B cell (primary cell): ENCODE measurements at regions not wholly inside any gene's neighbourhood (a gene's known extent, or its start where the extent isn't known, plus 50 kb on each side); places are given as distances from the start of the nearest gene placed in this dataset.

Source experiments
- ATAC-seq: fragments of 200-7000 bp; cut with Tn5 transposase; one replicate; pipeline ENCODE4 v1.10.0; 2021; ENCODE audit warnings: low read depth, mild to moderate bottlenecking, moderate number of reproducible peaks, moderate library complexity
- CTCF ChIA-PET: fragments of 350-600 bp; sonication (Branson Sonifier 250); formaldehyde crosslinking; loops from one replicate; lab custom pipeline; 2021; ENCODE audit warnings: antibody characterized with exemption, inconsistent platforms; lab: Charles Lee
- POLR2A ChIA-PET: fragments of 350-600 bp; sonication (Branson Sonifier 250); formaldehyde crosslinking; loops from one replicate; lab custom pipeline; 2021; ENCODE audit warnings: antibody characterized with exemption; lab: Charles Lee
- DNase-seq: peaks from one replicate; pipeline ENCODE4 v3.0.0; 2013
- H2AFZ ChIP-seq: 2 replicates; pipeline ENCODE4 v1.6.1; 2012; ENCODE audit warnings: mild to moderate bottlenecking, low read depth, low read length; ENCODE audit not compliant: insufficient read depth, poor library complexity, severe bottlenecking
- H3K27ac ChIP-seq, 2 donors: 1 replicate in 1 of 2; 2 replicates in 1 of 2; pipeline ENCODE4 v1.5.1; 2012 to 2013; ENCODE audit warnings: low read length in 2 of 2, mild to moderate bottlenecking in 2 of 2, moderate library complexity in 1 of 2
- H3K27me3 ChIP-seq, 4 experiments: fragments of 200-600 bp in 1 of 4; sonication (generic) in 1 of 4; replicated peaks in 1 of 4; 1 replicate in 2 of 4; 2 replicates in 2 of 4; pipeline versions ENCODE4 v1.6.1 to v1.7.0; 2013 to 2016; ENCODE audit warnings: low read length in 3 of 4, mild to moderate bottlenecking in 2 of 4, mixed read lengths in 1 of 4, moderate library complexity in 1 of 4; ENCODE audit not compliant: insufficient read depth in 4 of 4, control insufficient read depth in 3 of 4; ENCODE audit errors: control extremely low read depth in 1 of 4
- H3K36me3 ChIP-seq, 2 experiments: replicated peaks in 1 of 2; 1 replicate in 1 of 2; 2 replicates in 1 of 2; pipeline versions ENCODE4 v1.6.1 to v1.7.1; 2013; ENCODE audit warnings: low read length in 1 of 2; ENCODE audit not compliant: insufficient read depth in 2 of 2, control insufficient read depth in 1 of 2; ENCODE audit errors: control extremely low read depth in 1 of 2, extremely low read depth in 1 of 2
- H3K4me1 ChIP-seq, 2 donors: fragments of 200-600 bp in 1 of 2; sonication (generic) in 1 of 2; 1 replicate in 1 of 2; 2 replicates in 1 of 2; pipeline versions ENCODE4 v1.5.1 to v1.6.1; 2013 to 2017; ENCODE audit warnings: low read length in 2 of 2; ENCODE audit not compliant: control insufficient read depth in 2 of 2, insufficient read depth in 2 of 2
- H3K4me2 ChIP-seq: replicated peaks from 2 replicates; pipeline ENCODE3; 2012; ENCODE audit warnings: mild to moderate bottlenecking, low read depth, low read length; ENCODE audit not compliant: poor library complexity, severe bottlenecking
- H3K4me3 ChIP-seq, 5 experiments: fragments of 200-600 bp in 1 of 5; sonication (generic) in 1 of 5; 1 replicate in 3 of 5; 2 replicates in 2 of 5; pipeline versions ENCODE4 v1.5.1 to v1.7.0; 2011 to 2016; ENCODE audit warnings: low read length in 4 of 5, mild to moderate bottlenecking in 4 of 5, low read depth in 2 of 5, control low read depth in 1 of 5, moderate library complexity in 1 of 5; ENCODE audit not compliant: insufficient read depth in 1 of 5; ENCODE audit errors: control extremely low read depth in 1 of 5, extremely low read depth in 1 of 5
- H3K79me2 ChIP-seq: fragments of 200-600 bp; sonication (generic); one replicate; pipeline ENCODE4 v1.6.0; 2016; ENCODE audit warnings: low read length; ENCODE audit not compliant: control insufficient read depth, insufficient read depth
- H3K9ac ChIP-seq: fragments of 200-600 bp; sonication (generic); 2 replicates; pipeline ENCODE4 v1.6.1; 2017; ENCODE audit warnings: mild to moderate bottlenecking, low read length, moderate library complexity
- H3K9me3 ChIP-seq, 3 donors: one replicate each; pipeline versions ENCODE4 v1.6.1 to v1.7.1; 2013; ENCODE audit warnings: low read length in 2 of 3; ENCODE audit not compliant: control insufficient read depth in 2 of 3, insufficient read depth in 1 of 3; ENCODE audit errors: control extremely low read depth in 1 of 3
- H4K20me1 ChIP-seq: 2 replicates; pipeline ENCODE4 v1.6.0; 2012; ENCODE audit warnings: mild to moderate bottlenecking, low read length; ENCODE audit not compliant: insufficient read depth, control insufficient read depth, poor library complexity, severe bottlenecking
- H3K27ac Mint-ChIP-seq: one replicate; pipeline ENCODE4 v1.8.0; 2021; ENCODE audit warnings: mixed read lengths
- H3K27me3 Mint-ChIP-seq: one replicate; pipeline ENCODE4 v1.8.0; 2021; ENCODE audit warnings: mixed read lengths
- H3K4me1 Mint-ChIP-seq: one replicate; pipeline ENCODE4 v1.8.0; 2021; ENCODE audit warnings: mixed read lengths
- H3K4me3 Mint-ChIP-seq: one replicate; pipeline ENCODE4 v1.8.0; 2021; ENCODE audit warnings: mixed read lengths
- H3K9me3 Mint-ChIP-seq: one replicate; pipeline ENCODE4 v1.8.0; 2022; ENCODE audit warnings: mixed read lengths; ENCODE audit not compliant: insufficient read depth
- EZH2 ChIP-seq: IDR thresholded peaks from 2 replicates; pipeline ENCODE4 v1.6.1; 2012; ENCODE audit warnings: borderline replicate concordance, low read depth, mild to moderate bottlenecking, moderate library complexity, low read length; ENCODE audit not compliant: insufficient read depth, poor library complexity, severe bottlenecking
- WGBS: methylation state at CpG from one replicate; pipeline ENCODE4 v1.1.5; 2013; ENCODE audit warnings: missing lambda C conversion rate; ENCODE audit not compliant: insufficient coverage; 5-methylcytosine and 5-hydroxymethylcytosine counted together
- intact Hi-C: fragments of 100-400 bp; cut with micrococcal nuclease; formaldehyde crosslinking; loops from one replicate; pipeline ENCODE4 v1.10.0; 2022
- TF ChIP-seq, protein P1 (sequence below): fragments of 200-600 bp; IDR thresholded peaks from one replicate; pipeline ENCODE4 v1.8.0; 2022; ENCODE audit warnings: antibody characterized with exemption, mild to moderate bottlenecking

DNA sequence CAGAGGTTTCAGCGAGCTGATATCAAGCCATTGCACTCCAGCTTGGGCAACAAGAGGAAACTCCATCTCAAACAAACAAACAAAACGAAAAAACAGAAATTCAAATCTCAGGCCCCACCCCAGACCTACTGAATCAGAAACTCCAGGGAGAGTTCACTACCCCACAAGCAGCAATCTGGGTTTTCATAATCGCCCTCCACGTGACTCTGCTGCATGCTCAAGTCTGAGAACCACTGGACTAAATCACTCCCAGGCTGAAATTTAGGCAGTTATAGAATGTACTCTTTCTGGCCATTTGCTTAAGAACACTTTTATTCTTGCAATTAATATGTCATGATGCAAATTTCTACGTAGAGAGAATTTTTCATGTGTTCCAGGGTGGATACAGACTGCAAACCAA lies 287.3 kb downstream of the USP46 start:
- no peak overlapping the region for H2AFZ ChIP-seq
- ATAC-seq (no peak), DNase-seq (no peak)
- H3K36me3 ChIP-seq, result no peaks in the 10 kb centered on the region
- H3K9me3 ChIP-seq, result no peaks in the 10 kb centered on the region
- intact Hi-C loops, result no loop called here
- 70% methylated on average over 2 of the region's 5 CpGs for WGBS
- no peak overlapping the region for H3K4me3 Mint-ChIP-seq
- no peaks in the 10 kb centered on the region for H3K4me1 ChIP-seq
- H3K27me3 ChIP-seq, result no peaks in the 10 kb centered on the region
- H3K4me2 ChIP-seq, result no peak overlapping the region
- H3K79me2 ChIP-seq, result no peaks in the 10 kb centered on the region
- H3K27ac ChIP-seq, result no peak overlapping the region
- no peak for TF ChIP-seq EZH2
- TF ChIP-seq, protein P1, sequence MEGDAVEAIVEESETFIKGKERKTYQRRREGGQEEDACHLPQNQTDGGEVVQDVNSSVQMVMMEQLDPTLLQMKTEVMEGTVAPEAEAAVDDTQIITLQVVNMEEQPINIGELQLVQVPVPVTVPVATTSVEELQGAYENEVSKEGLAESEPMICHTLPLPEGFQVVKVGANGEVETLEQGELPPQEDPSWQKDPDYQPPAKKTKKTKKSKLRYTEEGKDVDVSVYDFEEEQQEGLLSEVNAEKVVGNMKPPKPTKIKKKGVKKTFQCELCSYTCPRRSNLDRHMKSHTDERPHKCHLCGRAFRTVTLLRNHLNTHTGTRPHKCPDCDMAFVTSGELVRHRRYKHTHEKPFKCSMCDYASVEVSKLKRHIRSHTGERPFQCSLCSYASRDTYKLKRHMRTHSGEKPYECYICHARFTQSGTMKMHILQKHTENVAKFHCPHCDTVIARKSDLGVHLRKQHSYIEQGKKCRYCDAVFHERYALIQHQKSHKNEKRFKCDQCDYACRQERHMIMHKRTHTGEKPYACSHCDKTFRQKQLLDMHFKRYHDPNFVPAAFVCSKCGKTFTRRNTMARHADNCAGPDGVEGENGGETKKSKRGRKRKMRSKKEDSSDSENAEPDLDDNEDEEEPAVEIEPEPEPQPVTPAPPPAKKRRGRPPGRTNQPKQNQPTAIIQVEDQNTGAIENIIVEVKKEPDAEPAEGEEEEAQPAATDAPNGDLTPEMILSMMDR, result no peak
- H3K4me1 Mint-ChIP-seq, result no peaks in the 10 kb centered on the region
- ChIA-PET CTCF (no interaction called here), POLR2A (no interaction called here)
- H3K27ac Mint-ChIP-seq, result no peak overlapping the region
- no peaks in the 10 kb centered on the region for H4K20me1 ChIP-seq
- H3K27me3 Mint-ChIP-seq, result peaks cover 9% of the 10 kb centered on the region
- H3K9ac ChIP-seq, result no peak overlapping the region
- H3K4me3 ChIP-seq, result no peak overlapping the region
- no peaks in the 10 kb centered on the region for H3K9me3 Mint-ChIP-seq

DNA sequence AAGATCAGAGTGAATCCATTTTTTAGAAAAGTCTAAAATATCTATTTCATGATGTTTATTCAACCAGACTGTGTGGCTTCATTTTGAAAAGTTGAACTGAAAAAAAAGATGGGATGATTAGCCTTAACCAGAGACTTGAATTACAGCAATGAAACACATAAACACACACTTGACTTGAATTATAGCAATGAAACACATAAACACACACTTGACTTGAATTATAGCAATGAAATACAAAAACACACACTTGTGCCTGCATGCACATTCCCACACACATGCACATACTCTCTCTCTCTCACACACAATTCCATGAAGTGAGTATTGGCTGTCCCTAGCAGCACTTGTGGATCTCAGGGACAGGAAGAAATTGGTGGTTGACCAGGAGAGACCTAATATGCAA lies 286.8 kb downstream of the USP46 start:
- intact Hi-C loops, result no loop called here

More for the DNA sequence above, 286.8 kb downstream of the USP46 start:
- Histone ChIP-seq H3K4me2 (no peak overlapping the region), H3K79me2 (no peaks in the 10 kb centered on the region), H3K4me3 (no peak overlapping the region), H3K36me3 (no peaks in the 10 kb centered on the region), H3K9ac (no peak overlapping the region), H4K20me1 (no peaks in the 10 kb centered on the region), H3K9me3 (no peaks in the 10 kb centered on the region), H3K27ac (no peak overlapping the region), H2AFZ (no peak overlapping the region), H3K27me3 (peaks cover 0 to under 1% (median 0%) of the 10 kb centered on the region in 4 experiments), H3K4me1 (no peaks in the 10 kb centered on the region)
- Mint-ChIP-seq H3K4me1 (no peaks in the 10 kb centered on the region), H3K27ac (no peak overlapping the region), H3K27me3 (peaks cover 11% of the 10 kb centered on the region), H3K9me3 (no peaks in the 10 kb centered on the region), H3K4me3 (no peak overlapping the region)
- CTCF ChIA-PET, result no interaction called here
- no peak for ATAC-seq
- POLR2A ChIA-PET, result no interaction called here
- no peak for DNase-seq
- TF ChIP-seq, protein P1, result no peak
